H9 (cell line): ENCODE measurements at regions not wholly inside any gene's neighbourhood (a gene's known extent, or its start where the extent isn't known, plus 50 kb on each side); places are given as distances from the start of the nearest gene placed in this dataset.
A peak's percentile ranks its signal among the peaks of the same experiment; 100 is the strongest.

Experiments
- DNase-seq: peaks from one replicate; pipeline ENCODE4 v3.0.0-alpha.2; 2017
- H2AFZ ChIP-seq: one replicate; pipeline ENCODE4 v1.6.1; 2013; ENCODE audit warnings: mild to moderate bottlenecking, low read length, control low read depth, moderate library complexity
- H2AK5ac ChIP-seq: 2 replicates; pipeline ENCODE4 v1.6.1; 2013; ENCODE audit warnings: low read length, control low read depth, mixed read lengths; ENCODE audit not compliant: insufficient read length
- H2BK120ac ChIP-seq: one replicate; pipeline ENCODE4 v1.6.1; 2013; ENCODE audit warnings: low read depth, mild to moderate bottlenecking, low read length, control low read depth, inconsistent platforms; ENCODE audit not compliant: poor library complexity, severe bottlenecking
- H2BK12ac ChIP-seq: 2 replicates; pipeline ENCODE4 v1.6.1; 2013; ENCODE audit warnings: low read length, control low read depth, mixed read lengths, low read depth; ENCODE audit not compliant: insufficient read length
- H2BK15ac ChIP-seq: 2 replicates; pipeline ENCODE4 v1.6.1; 2013; ENCODE audit warnings: low read depth, low read length, control low read depth
- H2BK20ac ChIP-seq: one replicate; pipeline ENCODE4 v1.6.1; 2013; ENCODE audit warnings: low read depth, mild to moderate bottlenecking, low read length, control low read depth, inconsistent platforms; ENCODE audit not compliant: poor library complexity, severe bottlenecking
- H2BK5ac ChIP-seq: 2 replicates; pipeline ENCODE4 v1.6.1; 2013; ENCODE audit warnings: low read length, control low read depth, mixed read lengths; ENCODE audit not compliant: insufficient read length
- H3K14ac ChIP-seq: 2 replicates; pipeline ENCODE4 v1.6.1; 2013; ENCODE audit warnings: low read length, control low read depth; ENCODE audit not compliant: insufficient read depth
- H3K18ac ChIP-seq: 2 replicates; pipeline ENCODE4 v1.6.1; 2013; ENCODE audit warnings: low read depth, mild to moderate bottlenecking, mixed read lengths, low read length, control low read depth; ENCODE audit not compliant: insufficient read length
- H3K23ac ChIP-seq: 2 replicates; pipeline ENCODE4 v1.6.1; 2013; ENCODE audit warnings: low read length, control low read depth, mixed read lengths, low read depth; ENCODE audit not compliant: insufficient read length
- H3K23me2 ChIP-seq: 2 replicates; pipeline ENCODE4 v1.6.1; 2013; ENCODE audit warnings: low read depth, mild to moderate bottlenecking, mixed read lengths, low read length, control low read depth; ENCODE audit not compliant: insufficient read length, poor library complexity, severe bottlenecking
- H3K27ac ChIP-seq: 2 replicates; pipeline ENCODE4 v1.5.1; 2013; ENCODE audit warnings: low read length, control low read depth, mixed read lengths, low read depth; ENCODE audit not compliant: insufficient read length
- H3K27me3 ChIP-seq: 2 replicates; pipeline ENCODE4 v1.6.1; 2013; ENCODE audit warnings: low read length, control low read depth, inconsistent platforms; ENCODE audit not compliant: insufficient read depth
- H3K4ac ChIP-seq: 2 replicates; pipeline ENCODE4 v1.6.1; 2013; ENCODE audit warnings: low read depth, mild to moderate bottlenecking, control low read depth, inconsistent platforms, low read length, moderate library complexity
- H3K4me1 ChIP-seq: 2 replicates; pipeline ENCODE4 v1.6.1; 2013; ENCODE audit warnings: low read length, control low read depth, inconsistent platforms; ENCODE audit not compliant: insufficient read depth
- H3K4me2 ChIP-seq: 2 replicates; pipeline ENCODE4 v1.6.1; 2013; ENCODE audit warnings: low read length, control low read depth, mixed read lengths; ENCODE audit not compliant: insufficient read length, insufficient read depth
- H3K56ac ChIP-seq: 2 replicates; pipeline ENCODE4 v1.6.1; 2013; ENCODE audit warnings: low read depth, mild to moderate bottlenecking, mixed read lengths, low read length, control low read depth; ENCODE audit not compliant: insufficient read length
- H3K79me1 ChIP-seq: 2 replicates; pipeline ENCODE4 v1.6.1; 2013; ENCODE audit warnings: low read depth, mild to moderate bottlenecking, moderate library complexity, low read length, control low read depth, inconsistent platforms; ENCODE audit not compliant: insufficient read depth, poor library complexity, severe bottlenecking
- H3K79me2 ChIP-seq: 2 replicates; pipeline ENCODE4 v1.6.1; 2013; ENCODE audit warnings: low read length, control low read depth, inconsistent platforms; ENCODE audit not compliant: insufficient read depth
- H3K9ac ChIP-seq: 2 replicates; pipeline ENCODE4 v1.6.1; 2013; ENCODE audit warnings: low read length, control low read depth, mixed read lengths; ENCODE audit not compliant: insufficient read length; ENCODE audit errors: extremely low read depth
- H3K9me3 ChIP-seq: one replicate; pipeline ENCODE4 v1.6.1; 2013; ENCODE audit warnings: low read depth, low read length, inconsistent platforms; ENCODE audit not compliant: control insufficient read depth
- H3T11ph ChIP-seq: one replicate; pipeline ENCODE4 v1.6.1; 2013; ENCODE audit warnings: mild to moderate bottlenecking, low read length, control low read depth, inconsistent platforms
- H4K20me1 ChIP-seq: one replicate; pipeline ENCODE4 v1.6.1; 2013; ENCODE audit not compliant: control insufficient read depth, insufficient read length, insufficient read depth
- H4K5ac ChIP-seq: 2 replicates; pipeline ENCODE4 v1.6.1; 2013; ENCODE audit warnings: low read depth, mild to moderate bottlenecking, mixed read lengths, low read length, control low read depth; ENCODE audit not compliant: insufficient read length
- H4K8ac ChIP-seq: replicated peaks from 2 replicates; pipeline ENCODE4 v1.6.1; 2013; ENCODE audit warnings: low read length, control low read depth, mixed read lengths, low read depth; ENCODE audit not compliant: insufficient read length
- H4K91ac ChIP-seq: 2 replicates; pipeline ENCODE4 v1.6.1; 2013; ENCODE audit warnings: low read depth, mild to moderate bottlenecking, moderate library complexity, mixed read lengths, low read length, control low read depth; ENCODE audit not compliant: insufficient read length
- H3K27ac Mint-ChIP-seq, 3 experiments: 2 replicates in 2 of 3; 3 replicates in 1 of 3; pipeline ENCODE4 v1.8.0; 2020 to 2021; ENCODE audit warnings: mixed read lengths in 3 of 3, mild to moderate bottlenecking in 1 of 3, moderate library complexity in 1 of 3
- H3K27me3 Mint-ChIP-seq: 2 replicates; pipeline ENCODE4 v1.8.0; 2021; ENCODE audit warnings: low read depth, mild to moderate bottlenecking, moderate library complexity, mixed read lengths
- H3K36me3 Mint-ChIP-seq, 3 experiments: 2 replicates in 2 of 3; 3 replicates in 1 of 3; pipeline ENCODE4 v1.8.0; 2020 to 2021; ENCODE audit warnings: low read depth in 3 of 3, mixed read lengths in 3 of 3; ENCODE audit not compliant: insufficient read depth in 1 of 3
- H3K4me1 Mint-ChIP-seq, 2 experiments: 2 replicates each; pipeline ENCODE4 v1.8.0; 2020; ENCODE audit warnings: mixed read lengths in 2 of 2
- H3K4me3 Mint-ChIP-seq, 2 experiments: 2 replicates in 1 of 2; 3 replicates in 1 of 2; pipeline ENCODE4 v1.8.0; 2020 to 2021; ENCODE audit warnings: mild to moderate bottlenecking in 2 of 2, mixed read lengths in 2 of 2, moderate library complexity in 1 of 2
- H3K9me3 Mint-ChIP-seq, 2 experiments: 2 replicates in 1 of 2; 3 replicates in 1 of 2; pipeline ENCODE4 v1.8.0; 2020; ENCODE audit warnings: mild to moderate bottlenecking in 2 of 2, mixed read lengths in 2 of 2, moderate library complexity in 1 of 2
- WGBS: extraction: QIAGEN DNeasy Blood & Tissue Kit; methylation state at CpG from one replicate; pipeline ENCODE4 v1.1.7; 2013; ENCODE audit warnings: missing lambda C conversion rate, low lambda C conversion rate, mixed read lengths; ENCODE audit not compliant: insufficient read length; ENCODE audit errors: extremely low coverage; 5-methylcytosine and 5-hydroxymethylcytosine counted together
- TF ChIP-seq, protein P1 (sequence below): fragments of 200-600 bp; sonication (generic); conservative IDR thresholded peaks from 3 replicates; pipeline ENCODE4 v1.8.0; 2021; ENCODE audit warnings: antibody characterized with exemption, mild to moderate bottlenecking

DNA sequence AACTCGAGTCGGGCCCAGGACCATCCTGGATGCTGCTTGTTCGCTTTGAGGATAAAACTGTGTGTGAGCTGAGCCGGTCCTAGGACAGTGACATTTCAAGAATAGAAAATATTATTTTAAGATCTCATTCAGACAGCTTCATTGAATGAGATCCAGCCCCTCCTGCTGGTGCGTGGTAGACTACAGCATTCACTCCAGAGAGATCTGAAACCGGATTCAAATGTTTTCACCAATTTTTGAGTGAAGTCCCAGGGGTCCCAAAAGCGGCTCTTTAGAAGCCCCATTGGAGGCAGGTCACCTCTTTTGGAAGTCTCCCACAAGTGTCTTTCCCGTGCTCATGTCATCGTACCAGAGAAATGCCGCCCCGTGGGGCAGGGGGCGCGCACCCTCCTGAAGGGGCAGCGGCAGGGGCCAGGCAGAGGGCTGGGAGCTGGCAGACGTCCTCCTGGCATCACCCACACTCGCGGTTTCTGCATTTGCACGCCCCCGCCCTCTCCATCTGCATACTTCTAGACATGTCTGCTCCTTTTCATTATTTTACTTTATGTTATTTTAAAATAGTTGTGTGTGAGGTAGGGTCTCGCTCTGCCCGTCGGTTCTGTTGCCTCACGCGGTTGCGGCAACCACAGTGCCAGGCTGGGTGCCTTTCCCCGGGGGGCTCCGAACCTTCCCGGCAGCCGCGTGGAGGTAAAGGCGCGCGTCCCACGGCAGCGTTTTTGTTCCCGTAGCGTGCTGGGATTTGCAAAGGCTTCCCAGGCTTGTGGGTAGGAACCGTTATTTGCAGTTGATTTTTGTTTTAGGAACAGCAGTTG lies 52.3 kb upstream of the DPYSL4 start:
- TF ChIP-seq, protein P1, sequence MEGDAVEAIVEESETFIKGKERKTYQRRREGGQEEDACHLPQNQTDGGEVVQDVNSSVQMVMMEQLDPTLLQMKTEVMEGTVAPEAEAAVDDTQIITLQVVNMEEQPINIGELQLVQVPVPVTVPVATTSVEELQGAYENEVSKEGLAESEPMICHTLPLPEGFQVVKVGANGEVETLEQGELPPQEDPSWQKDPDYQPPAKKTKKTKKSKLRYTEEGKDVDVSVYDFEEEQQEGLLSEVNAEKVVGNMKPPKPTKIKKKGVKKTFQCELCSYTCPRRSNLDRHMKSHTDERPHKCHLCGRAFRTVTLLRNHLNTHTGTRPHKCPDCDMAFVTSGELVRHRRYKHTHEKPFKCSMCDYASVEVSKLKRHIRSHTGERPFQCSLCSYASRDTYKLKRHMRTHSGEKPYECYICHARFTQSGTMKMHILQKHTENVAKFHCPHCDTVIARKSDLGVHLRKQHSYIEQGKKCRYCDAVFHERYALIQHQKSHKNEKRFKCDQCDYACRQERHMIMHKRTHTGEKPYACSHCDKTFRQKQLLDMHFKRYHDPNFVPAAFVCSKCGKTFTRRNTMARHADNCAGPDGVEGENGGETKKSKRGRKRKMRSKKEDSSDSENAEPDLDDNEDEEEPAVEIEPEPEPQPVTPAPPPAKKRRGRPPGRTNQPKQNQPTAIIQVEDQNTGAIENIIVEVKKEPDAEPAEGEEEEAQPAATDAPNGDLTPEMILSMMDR, result no peak
- Histone ChIP-seq H3K23me2 (no peaks in the 10 kb centered on the region), H3K4me1 (no peaks in the 10 kb centered on the region), H4K20me1 (no peaks in the 10 kb centered on the region), H3K23ac (no peak overlapping the region), H2BK5ac (no peak overlapping the region), H2BK12ac (no peak overlapping the region), H4K8ac (no peak overlapping the region), H3K27ac (no peak overlapping the region), H3K4me2 (no peak overlapping the region), H3K4ac (no peak overlapping the region), H2AFZ (no peak overlapping the region), H3T11ph (no peak overlapping the region), H2BK15ac (no peak overlapping the region), H3K9ac (no peak overlapping the region), H4K91ac (no peak overlapping the region), H3K18ac (no peak overlapping the region), H3K14ac (no peak overlapping the region), H3K79me1 (no peaks in the 10 kb centered on the region), H4K5ac (no peak overlapping the region), H3K79me2 (no peaks in the 10 kb centered on the region), H2BK20ac (no peak overlapping the region), H3K27me3 (no peaks in the 10 kb centered on the region), H3K9me3 (no peaks in the 10 kb centered on the region), H2BK120ac (no peak overlapping the region), H3K56ac (no peak overlapping the region), H2AK5ac (no peak overlapping the region)
- peak overlapping the region in 2 of 3 experiments; percentile 57 to 89; a peak in 2 of 7 replicates for H3K27ac Mint-ChIP-seq
- H3K9me3 Mint-ChIP-seq, result no peaks in the 10 kb centered on the region
- no peaks in the 10 kb centered on the region; the same call in 1 of the 2 replicates for H3K27me3 Mint-ChIP-seq
- no CpG with 5 or more reads among the region's 38 CpGs for WGBS
- no peak for DNase-seq
- H3K4me1 Mint-ChIP-seq, result peaks cover 4 to 9% of the 10 kb centered on the region in 2 experiments; a peak in 2 of 4 replicates
- no peaks in the 10 kb centered on the region for H3K36me3 Mint-ChIP-seq
- H3K4me3 Mint-ChIP-seq, result no peak overlapping the region
